BE2C (cell line): ENCODE measurements at regions not wholly inside any gene's neighbourhood (a gene's known extent, or its start where the extent isn't known, plus 50 kb on each side); places are given as distances from the start of the nearest gene placed in this dataset.
"Not testable (repeated sequence)": the region's sequence is repeated elsewhere in the genome, so short reads cannot be mapped to it uniquely, and the experiment has no call there.

Source experiments
- DNase-seq: peaks from one replicate; pipeline ENCODE4 v3.0.0-alpha.2; 2020
- H3K27me3 ChIP-seq: fragments of 250-450 bp; sonication (Bioruptor Pico); 2 replicates; pipeline ENCODE4 v1.5.1; 2020; ENCODE audit warnings: mild to moderate bottlenecking
- H3K36me3 ChIP-seq: fragments of 250-450 bp; sonication (Bioruptor Pico); 2 replicates; pipeline ENCODE4 v1.5.1; 2020; ENCODE audit warnings: mild to moderate bottlenecking
- H3K4me1 ChIP-seq: fragments of 250-450 bp; sonication (Bioruptor Pico); 2 replicates; pipeline ENCODE4 v1.5.1; 2020
- H3K4me3 ChIP-seq: 2 replicates; pipeline ENCODE4 v1.5.1; 2011; ENCODE audit warnings: low read depth, low read length
- H3K9me3 ChIP-seq: fragments of 250-450 bp; sonication (Bioruptor Pico); 2 replicates; pipeline ENCODE4 v1.5.1; 2020
- TF ChIP-seq, protein P1 (sequence below): IDR thresholded peaks from 2 replicates; pipeline ENCODE4 v1.5.1; 2012; ENCODE audit warnings: mild to moderate bottlenecking, low read depth, low read length

DNA sequence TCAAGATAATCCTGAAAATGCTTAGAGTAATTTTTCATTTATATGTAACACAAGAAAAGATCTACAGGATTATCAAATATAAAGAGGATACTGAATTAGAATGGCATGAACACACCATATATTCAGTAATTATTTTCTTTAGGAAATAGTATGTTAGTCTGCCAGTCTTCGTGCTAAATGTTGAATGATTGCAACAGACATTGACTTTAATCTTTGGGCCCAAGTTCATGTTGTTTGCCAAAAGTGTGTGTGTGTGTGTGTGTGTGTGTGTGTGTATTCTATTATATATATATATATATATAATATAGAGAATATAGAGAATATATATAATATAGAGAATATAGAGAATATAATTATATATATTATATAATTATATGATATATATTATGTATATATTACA is 186.6 kb downstream of the TMEM47 start:
- DNase-seq, result no peak
- TF ChIP-seq, protein P1, sequence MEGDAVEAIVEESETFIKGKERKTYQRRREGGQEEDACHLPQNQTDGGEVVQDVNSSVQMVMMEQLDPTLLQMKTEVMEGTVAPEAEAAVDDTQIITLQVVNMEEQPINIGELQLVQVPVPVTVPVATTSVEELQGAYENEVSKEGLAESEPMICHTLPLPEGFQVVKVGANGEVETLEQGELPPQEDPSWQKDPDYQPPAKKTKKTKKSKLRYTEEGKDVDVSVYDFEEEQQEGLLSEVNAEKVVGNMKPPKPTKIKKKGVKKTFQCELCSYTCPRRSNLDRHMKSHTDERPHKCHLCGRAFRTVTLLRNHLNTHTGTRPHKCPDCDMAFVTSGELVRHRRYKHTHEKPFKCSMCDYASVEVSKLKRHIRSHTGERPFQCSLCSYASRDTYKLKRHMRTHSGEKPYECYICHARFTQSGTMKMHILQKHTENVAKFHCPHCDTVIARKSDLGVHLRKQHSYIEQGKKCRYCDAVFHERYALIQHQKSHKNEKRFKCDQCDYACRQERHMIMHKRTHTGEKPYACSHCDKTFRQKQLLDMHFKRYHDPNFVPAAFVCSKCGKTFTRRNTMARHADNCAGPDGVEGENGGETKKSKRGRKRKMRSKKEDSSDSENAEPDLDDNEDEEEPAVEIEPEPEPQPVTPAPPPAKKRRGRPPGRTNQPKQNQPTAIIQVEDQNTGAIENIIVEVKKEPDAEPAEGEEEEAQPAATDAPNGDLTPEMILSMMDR, result no peak
- no peaks in the 10 kb centered on the region for H3K4me1 ChIP-seq
- no peaks in the 10 kb centered on the region for H3K27me3 ChIP-seq
- H3K9me3 ChIP-seq, result no peaks in the 10 kb centered on the region
- no peaks in the 10 kb centered on the region for H3K36me3 ChIP-seq
- no peak overlapping the region for H3K4me3 ChIP-seq

DNA sequence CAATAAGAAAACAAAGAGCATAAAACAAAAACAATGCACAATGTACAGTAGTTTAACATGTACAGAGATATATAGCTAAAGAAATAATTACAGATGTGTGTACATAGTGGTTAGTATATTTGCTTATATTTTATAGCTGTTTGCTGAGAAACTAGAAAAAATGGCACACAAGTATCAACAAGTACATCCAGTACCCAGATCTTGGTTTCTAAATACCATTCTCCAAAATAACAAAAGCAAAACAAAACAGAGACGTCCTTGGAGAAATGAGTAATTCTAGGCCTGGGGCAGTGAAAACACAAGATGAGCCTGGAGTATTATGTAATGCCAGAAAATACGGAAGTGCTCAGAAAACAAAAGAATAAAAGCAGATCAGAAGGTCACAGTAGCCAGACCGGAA is 189.6 kb downstream of the TMEM47 start:
- Histone ChIP-seq H3K4me1 (no peaks in the 10 kb centered on the region), H3K9me3 (no peaks in the 10 kb centered on the region), H3K4me3 (no peak overlapping the region), H3K36me3 (no peaks in the 10 kb centered on the region), H3K27me3 (no peaks in the 10 kb centered on the region)
- no peak for DNase-seq
- TF ChIP-seq, protein P1, result no peak

DNA sequence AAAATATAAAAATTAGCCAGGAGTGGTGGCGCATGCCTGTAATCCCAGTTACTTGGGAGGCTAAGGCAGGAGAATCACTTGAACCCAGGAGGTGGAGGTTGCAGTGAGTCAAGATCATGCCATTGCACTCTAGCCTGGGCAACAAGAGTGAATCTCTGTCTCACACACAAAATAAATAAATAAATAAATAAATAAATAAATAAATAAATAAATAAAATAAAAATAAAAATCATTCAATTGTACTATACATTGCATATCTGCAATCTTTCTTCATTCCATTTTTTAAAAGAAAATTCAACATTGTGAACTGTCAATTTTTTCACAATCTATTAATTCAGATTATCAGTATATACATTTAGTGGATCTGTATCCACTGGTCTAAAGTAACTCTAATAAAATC is 193.9 kb downstream of the TMEM47 start:
- not testable (repeated sequence) for H3K36me3 ChIP-seq, H3K4me3 ChIP-seq, H3K4me1 ChIP-seq, H3K9me3 ChIP-seq, DNase-seq, H3K27me3 ChIP-seq

DNA sequence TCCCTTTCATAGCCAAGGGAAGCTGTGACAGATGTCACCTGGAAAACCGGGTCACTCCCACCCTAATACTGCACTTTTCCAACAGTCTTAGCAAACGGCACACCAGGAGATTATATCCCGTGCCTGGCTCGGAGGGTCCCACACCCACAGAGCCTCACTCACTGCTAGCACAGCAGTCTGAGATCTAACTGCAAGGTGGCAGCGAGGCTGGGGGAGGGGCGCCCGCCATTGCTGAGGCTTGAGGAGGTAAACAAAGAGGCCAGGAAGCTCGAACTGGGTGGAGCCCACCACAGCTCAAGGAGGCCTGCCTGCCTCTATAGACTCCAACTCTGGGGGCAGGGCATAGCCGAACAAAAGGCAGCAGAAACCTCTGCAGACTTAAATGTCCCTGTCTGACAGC is 199.2 kb downstream of the TMEM47 start:
- not testable (repeated sequence) for H3K36me3 ChIP-seq, H3K4me3 ChIP-seq, H3K4me1 ChIP-seq, H3K9me3 ChIP-seq, H3K27me3 ChIP-seq, DNase-seq

DNA sequence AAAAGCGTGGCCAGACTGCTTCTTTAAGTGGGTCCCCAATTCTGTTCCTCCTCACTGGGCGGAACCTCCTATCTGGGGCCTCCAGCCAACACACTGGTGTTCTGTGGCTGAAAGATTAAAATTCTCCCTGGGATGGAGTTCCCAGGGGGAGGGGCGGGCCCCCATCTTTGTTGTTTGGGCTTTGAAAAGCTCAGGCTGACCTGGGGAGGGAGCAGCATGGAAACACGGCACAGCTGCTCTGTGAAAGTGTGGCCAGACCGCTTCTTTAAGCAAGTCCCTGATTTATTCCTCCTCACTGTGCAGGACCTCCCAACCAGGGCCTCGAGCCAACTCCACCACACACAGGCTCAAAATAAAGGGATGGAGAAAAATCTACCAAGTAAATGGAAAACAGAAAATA is 219.5 kb downstream of the TMEM47 start:
- no peak for DNase-seq
- H3K36me3 ChIP-seq, result no peaks in the 10 kb centered on the region
- H3K4me3 ChIP-seq, result no peak overlapping the region
- TF ChIP-seq, protein P1, result no peak
- H3K4me1 ChIP-seq, result no peaks in the 10 kb centered on the region
- no peaks in the 10 kb centered on the region for H3K9me3 ChIP-seq
- no peaks in the 10 kb centered on the region for H3K27me3 ChIP-seq

DNA sequence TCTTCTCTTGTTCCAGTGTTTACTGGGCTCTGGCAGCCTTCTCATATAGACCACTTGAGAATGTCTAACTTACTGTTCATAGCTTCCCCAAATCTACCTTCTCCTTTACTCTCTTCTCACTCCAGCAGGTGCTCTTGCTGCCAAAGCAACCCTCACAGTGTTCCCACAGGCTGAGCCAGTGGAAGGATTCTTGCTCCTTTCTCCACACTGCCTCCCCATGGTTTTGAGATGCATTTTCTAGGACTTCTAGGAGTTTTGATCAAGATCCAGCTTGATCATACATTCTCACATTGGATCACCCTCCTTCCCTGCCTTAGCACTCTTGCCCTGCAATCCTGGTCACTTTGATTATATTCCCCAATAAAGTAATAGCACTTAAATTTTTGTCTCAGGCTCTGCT is 230.8 kb downstream of the TMEM47 start:
- Histone ChIP-seq H3K9me3 (no peaks in the 10 kb centered on the region), H3K36me3 (no peaks in the 10 kb centered on the region), H3K4me3 (no peak overlapping the region), H3K27me3 (no peaks in the 10 kb centered on the region), H3K4me1 (no peaks in the 10 kb centered on the region)
- TF ChIP-seq, protein P1, result no peak
- no peak for DNase-seq

DNA sequence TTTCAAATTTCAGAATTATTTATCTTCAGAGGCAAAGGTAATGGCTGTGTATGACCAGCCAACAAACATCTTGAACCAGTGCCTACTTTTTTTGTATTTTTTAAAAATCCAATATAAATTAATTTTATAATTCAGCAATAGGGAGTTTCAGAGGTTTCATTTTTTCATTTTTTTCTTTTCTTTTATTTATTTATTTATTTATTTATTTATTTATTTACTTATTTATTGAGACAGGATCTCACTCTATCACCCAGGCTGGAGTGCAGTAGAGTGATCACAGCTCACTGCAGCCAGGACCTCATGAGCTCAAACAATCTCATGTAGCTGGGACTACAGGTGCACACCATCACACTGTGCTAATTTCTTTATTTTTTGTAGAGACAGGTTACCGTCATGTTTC is 250.5 kb downstream of the TMEM47 start:
- H3K27me3 ChIP-seq, result no peaks in the 10 kb centered on the region
- TF ChIP-seq, protein P1, result no peak
- DNase-seq, result no peak

More for the DNA sequence above, 250.5 kb downstream of the TMEM47 start:
- Histone ChIP-seq H3K9me3 (no peaks in the 10 kb centered on the region), H3K4me3 (no peak overlapping the region), H3K4me1 (no peaks in the 10 kb centered on the region), H3K36me3 (no peaks in the 10 kb centered on the region)
